Heart left ventricle (tissue), 16 donors: ENCODE measurements at regions not wholly inside any gene's neighbourhood (a gene's known extent, or its start where the extent isn't known, plus 50 kb on each side); places are given as distances from the start of the nearest gene placed in this dataset.

Experiments
- ATAC-seq, 4 donors: fragments of 200-7000 bp; cut with Tn5 transposase; one replicate each; pipeline ENCODE4 v1.9.1; 2020 to 2022; ENCODE audit warnings: moderate library complexity in 4 of 4, mild to moderate bottlenecking in 3 of 4, moderate number of reproducible peaks in 1 of 4
- DNase-seq, 5 donors: peaks; one replicate each; pipeline ENCODE4 v3.0.0-alpha.2; 2020
- H3K27ac ChIP-seq, 12 donors: fragments of 200-600 bp; sonication (generic) in 4 of 12; one replicate each; pipeline versions ENCODE4 v1.5.0 to v1.8.0; 2016 to 2022; ENCODE audit warnings: mild to moderate bottlenecking in 2 of 12
- H3K27me3 ChIP-seq, 9 donors: fragments of 200-600 bp; sonication (generic) in 2 of 9; one replicate each; pipeline versions ENCODE4 v1.5.1 to v1.8.0; 2016 to 2022; ENCODE audit warnings: mild to moderate bottlenecking in 3 of 9
- H3K36me3 ChIP-seq, 9 donors: fragments of 200-600 bp; sonication (generic) in 2 of 9; one replicate each; pipeline versions ENCODE4 v1.5.0 to v1.8.0; 2018 to 2022; ENCODE audit warnings: mild to moderate bottlenecking in 2 of 9
- H3K4me1 ChIP-seq, 12 donors: fragments of 200-600 bp; sonication (generic) in 4 of 12; one replicate each; pipeline versions ENCODE4 v1.5.0 to v1.8.0; 2016 to 2022; ENCODE audit warnings: mild to moderate bottlenecking in 3 of 12
- H3K4me3 ChIP-seq, 12 donors: fragments of 200-600 bp; sonication (generic) in 4 of 12; one replicate each; pipeline versions ENCODE4 v1.5.0 to v1.8.0; 2017 to 2022; ENCODE audit warnings: mild to moderate bottlenecking in 9 of 12, moderate library complexity in 4 of 12
- H3K9me3 ChIP-seq, 12 donors: fragments of 200-600 bp; sonication (generic) in 4 of 12; one replicate each; pipeline versions ENCODE4 v1.5.0 to v1.8.0; 2016 to 2022; ENCODE audit warnings: mild to moderate bottlenecking in 1 of 12
- CTCF ChIP-seq, 12 donors: fragments of 200-600 bp; sonication (generic) in 4 of 12; IDR thresholded peaks; one replicate each; pipeline versions ENCODE4 v1.5.0 to v1.8.0; 2018 to 2022; ENCODE audit warnings: antibody characterized with exemption in 12 of 12, mild to moderate bottlenecking in 5 of 12
- POLR2A ChIP-seq, 2 donors: fragments of 450-650 bp; IDR thresholded peaks; one replicate each; pipeline ENCODE4 v1.6.1; 2017; ENCODE audit warnings: antibody characterized with exemption in 2 of 2, mild to moderate bottlenecking in 2 of 2, moderate library complexity in 2 of 2
- WGBS, 4 donors: extraction: QIAGEN DNeasy Blood & Tissue Kit in 2 of 4; methylation state at CpG; one replicate each; pipeline versions ENCODE4 v1.1.5 to v1.1.7; 2013 to 2018; 5-methylcytosine and 5-hydroxymethylcytosine counted together
- intact Hi-C, 10 donors: fragments of 100-400 bp; cut with DNase I; formaldehyde crosslinking; loops; one replicate each; pipeline versions ENCODE4 v1.11.1 to v1.14.2; 2022
- donor health status: ischemic (EF 13 %, LVEDD 7.1; RV severe dilation, severe dysfunction).
- donor health status: healthy with polysubstance abuse.
- donor health status: DM: no; HTN: yes; CAD: no.
- donor health status: DM: no; HTN: no; CAD: no.
- donor health status: ischemic (EF 25% LVEDD 6.9; RV normal size, moderate dysfunction).
- donor health status: ischemic (EF 25% LVEDD 5.7; RV mildly dilated, moderate dysfunction).
- donor health status: healthy.
- donor health status: DM: yes; HTN: yes; CAD: no.
- donor health status: ischemic (EF 35%, LVEDD 5.7; RV mildly dilated, moderate dysfunction).
- donor health status: nonischemic (EF 11% LVEDD 7.7; RV severe dilation, severe dysfunction).
- donor health status: DM: yes; HTN: yes; CAD: no.
- donor health status: PGD.
- donor health status: ischemic (EF 29% LVEDD 5.4; RV normal size, mild dysfunction).
- donor health status: nonischemic (EF 23%, LVEDD 6.1; RV moderate dilation, normal function).

GRCh38 chr5:22985446-22985845 lies 132.3 kb upstream of the CDH12 start:
- H3K27me3 ChIP-seq = no peaks in the 10 kb centered on the region
- intact Hi-C loops = no loop called here
- ATAC-seq = no peak
- 69 to 90% (median 80%) methylated on average over 1 of the region's 1 CpG for WGBS, 4 donors
- H3K4me1 ChIP-seq = no peaks in the 10 kb centered on the region
- H3K27ac ChIP-seq = no peak overlapping the region
- no peak for DNase-seq
- peaks cover 0 to 3% (median 0%) of the 10 kb centered on the region in 12 donors for H3K9me3 ChIP-seq
- no peak for TF ChIP-seq POLR2A (IDR thresholded peaks at IDR 0.05)
- no peak for TF ChIP-seq CTCF (IDR thresholded peaks at IDR 0.05)
- no peaks in the 10 kb centered on the region for H3K36me3 ChIP-seq
- H3K4me3 ChIP-seq = no peak overlapping the region

GRCh38 chr5:22970956-22971618 lies 117.9 kb upstream of the CDH12 start:
- no peak for TF ChIP-seq POLR2A (IDR thresholded peaks at IDR 0.05)
- no peak for TF ChIP-seq CTCF (IDR thresholded peaks at IDR 0.05)
- Histone ChIP-seq H3K27ac (no peak overlapping the region), H3K9me3 (peaks cover 0 to 27% (median 8%) of the 10 kb centered on the region in 12 donors), H3K27me3 (no peaks in the 10 kb centered on the region), H3K4me3 (no peak overlapping the region), H3K36me3 (no peaks in the 10 kb centered on the region), H3K4me1 (no peaks in the 10 kb centered on the region)
- ATAC-seq = no peak
- 75 to 84% (median 82%) methylated on average over 6 to 8 of the region's 8 CpGs for WGBS, 4 donors
- intact Hi-C loops = no loop called here
- no peak for DNase-seq

- Histone ChIP-seq H3K4me1 (no peaks in the 10 kb centered on the region), H3K36me3 (no peaks in the 10 kb centered on the region), H3K9me3 (peaks cover 0 to 27% (median 8%) of the 10 kb centered on the region in 12 donors), H3K27ac (no peak overlapping the region), H3K4me3 (no peak overlapping the region), H3K27me3 (no peaks in the 10 kb centered on the region)
- no peak for DNase-seq
- WGBS, 4 donors = 59 to 71% (median 62%) methylated on average over 4 to 5 of the region's 5 CpGs
- TF ChIP-seq POLR2A (IDR thresholded peaks at IDR 0.05) = no peak
- TF ChIP-seq CTCF (IDR thresholded peaks at IDR 0.05) = no peak
- intact Hi-C loops = no loop called here
- ATAC-seq = no peak
These were observed 117.3 kb upstream of the CDH12 start for GRCh38 chr5:22970491-22970890.

- WGBS, 4 donors = 73 to 86% (median 83%) methylated on average over 2 of the region's 2 CpGs
- intact Hi-C loops = no loop called here
- H3K4me3 ChIP-seq = no peak overlapping the region
- H3K27ac ChIP-seq = no peak overlapping the region
- no peaks in the 10 kb centered on the region for H3K36me3 ChIP-seq
- peaks cover 0 to 27% (median 8%) of the 10 kb centered on the region in 12 donors for H3K9me3 ChIP-seq
- no peak for TF ChIP-seq CTCF (IDR thresholded peaks at IDR 0.05)
- no peak for TF ChIP-seq POLR2A (IDR thresholded peaks at IDR 0.05)
- no peak for ATAC-seq
- no peaks in the 10 kb centered on the region for H3K27me3 ChIP-seq
- H3K4me1 ChIP-seq = no peaks in the 10 kb centered on the region
- no peak for DNase-seq
These were observed 115.2 kb upstream of the CDH12 start for GRCh38 chr5:22968386-22968785.
